HepG2 (cell line): ENCODE measurements at regions not wholly inside any gene's neighbourhood (a gene's known extent, or its start where the extent isn't known, plus 50 kb on each side); places are given as distances from the start of the nearest gene placed in this dataset.

Source experiments
- ATAC-seq: fragments of 200-7000 bp; cut with Tn5 transposase; 3 replicates; pipeline ENCODE4 v1.9.1; 2020; ENCODE audit warnings: mild to moderate bottlenecking, moderate library complexity
- BruUV-seq: library from RNA; stranded (reverse); fragments of 400-500 nt; replicated peaks from 2 replicates; lab custom pipeline; 2021; lab: Mats Ljungman, UMichigan
- CTCF ChIA-PET: fragments of 300-600 bp; formaldehyde crosslinking; extraction: SDS; loops from one replicate; lab custom pipeline; 2021; ENCODE audit warnings: low total read pairs, inconsistent platforms, low intra/inter-chr PET ratio; lab: Yijun Ruan, JAX
- POLR2A ChIA-PET: fragments of 350-600 bp; sonication (Branson Sonifier 250); formaldehyde crosslinking; loops from one replicate; lab custom pipeline; 2020; ENCODE audit warnings: antibody characterized with exemption, inconsistent platforms; lab: Yijun Ruan, JAX
- DNase-seq: peaks from one replicate; pipeline ENCODE4 v3.0.0-alpha.2; 2015; ENCODE audit warnings: low spot score
- FAIRE-seq: peaks from 3 replicates; lab custom pipeline; 2011; peaks lifted over from hg19 to GRCh38; lab: Jason Lieb, UNC
- H2AFZ ChIP-seq: one replicate; pipeline ENCODE4 v1.6.1; 2011; ENCODE audit warnings: low read length, inconsistent platforms
- H3K27ac ChIP-seq: fragments of 300-600 bp; 3 replicates; pipeline ENCODE4 v1.8.0; 2011; ENCODE audit warnings: mixed run types, mild to moderate bottlenecking, mixed read lengths, low read length, inconsistent platforms; ENCODE audit not compliant: insufficient read depth; ENCODE audit errors: extremely low read length
- H3K27me3 ChIP-seq, 2 experiments: fragments of 200-600 bp in 1 of 2; 2 replicates in 1 of 2; 3 replicates in 1 of 2; pipeline versions ENCODE4 v1.6.0 to v1.8.0; 2011; ENCODE audit warnings: low read length in 2 of 2, mild to moderate bottlenecking in 2 of 2, moderate library complexity in 2 of 2, inconsistent platforms in 1 of 2; ENCODE audit not compliant: insufficient read depth in 2 of 2, control insufficient read depth in 1 of 2
- H3K36me3 ChIP-seq, 2 experiments: fragments of 200-600 bp in 1 of 2; replicated peaks in 1 of 2; 2 replicates in 1 of 2; 3 replicates in 1 of 2; pipeline versions ENCODE4 v1.5.1 to v1.8.0; 2011; ENCODE audit warnings: low read length in 2 of 2, inconsistent platforms in 1 of 2; ENCODE audit not compliant: insufficient read depth in 2 of 2, control insufficient read depth in 1 of 2
- H3K4me1 ChIP-seq: 2 replicates; pipeline ENCODE4 v1.5.1; 2012; ENCODE audit warnings: low read length, inconsistent platforms; ENCODE audit not compliant: insufficient read depth
- H3K4me2 ChIP-seq: 2 replicates; pipeline ENCODE4 v1.6.0; 2011; ENCODE audit warnings: low read depth, low read length, inconsistent platforms
- H3K4me3 ChIP-seq, 3 experiments: fragments of 200-600 bp in 1 of 3; sonication (generic), shearing (Covaris generic) in 1 of 3; replicated peaks in 1 of 3; 2 replicates each; pipeline ENCODE4 v1.5.1; 2011 to 2016; ENCODE audit warnings: low read length in 3 of 3, inconsistent platforms in 2 of 3, low read depth in 2 of 3, mild to moderate bottlenecking in 2 of 3, control low read depth in 1 of 3, mixed read lengths in 1 of 3; ENCODE audit not compliant: insufficient read depth in 1 of 3
- H3K79me2 ChIP-seq: one replicate; pipeline ENCODE4 v1.6.1; 2011; ENCODE audit warnings: low read length, inconsistent platforms; ENCODE audit not compliant: insufficient read depth
- H3K9ac ChIP-seq: 2 replicates; pipeline ENCODE4 v1.6.0; 2011; ENCODE audit warnings: mild to moderate bottlenecking, low read depth, low read length, inconsistent platforms; ENCODE audit not compliant: insufficient read depth
- H3K9me3 ChIP-seq: 2 replicates; pipeline ENCODE4 v1.5.1; 2012; ENCODE audit warnings: mild to moderate bottlenecking, low read length
- H4K20me1 ChIP-seq: 2 replicates; pipeline ENCODE4 v1.6.0; 2011; ENCODE audit warnings: inconsistent platforms, mild to moderate bottlenecking, low read length, moderate library complexity; ENCODE audit not compliant: insufficient read depth
- CREBL2 ChIP-seq: sonication (generic); formaldehyde crosslinking; IDR thresholded peaks from 2 replicates; pipeline ENCODE4 v1.8.1; 2023; ENCODE audit warnings: missing genetic modification reagents, mild to moderate bottlenecking, borderline replicate concordance
- EED ChIP-seq: sonication (generic); formaldehyde crosslinking; IDR thresholded peaks from 2 replicates; pipeline ENCODE4 v1.5.0; 2020; ENCODE audit warnings: mild to moderate bottlenecking, missing genetic modification reagents
- ETV5 ChIP-seq: IDR thresholded peaks from 2 replicates; pipeline ENCODE4 v1.6.1; 2018; ENCODE audit warnings: missing biosample characterization, missing genetic modification reagents, inconsistent platforms, borderline replicate concordance
- MED8 ChIP-seq: sonication (generic); formaldehyde crosslinking; IDR thresholded peaks from 2 replicates; pipeline ENCODE4 v1.8.1; 2023; ENCODE audit warnings: mild to moderate bottlenecking, missing genetic modification reagents; ENCODE audit not compliant: insufficient replicate concordance
- MTF2 ChIP-seq: sonication (generic); formaldehyde crosslinking; IDR thresholded peaks from 2 replicates; pipeline ENCODE4 v1.5.0; 2020; ENCODE audit warnings: missing genetic modification reagents, borderline replicate concordance
- NCOA5 ChIP-seq: sonication (generic); formaldehyde crosslinking; IDR thresholded peaks from 2 replicates; pipeline ENCODE4 v1.4.0; 2020; ENCODE audit warnings: missing genetic modification reagents
- PAWR ChIP-seq: sonication (generic); formaldehyde crosslinking; IDR thresholded peaks from 2 replicates; pipeline ENCODE4 v1.4.0; 2020; ENCODE audit warnings: missing genetic modification reagents, mild to moderate bottlenecking, borderline replicate concordance
- SETDB1 ChIP-seq: sonication (generic); formaldehyde crosslinking; IDR thresholded peaks from 2 replicates; pipeline ENCODE4 v1.5.1; 2020; ENCODE audit warnings: missing genetic modification reagents, mild to moderate bottlenecking, borderline replicate concordance
- SMAD1 ChIP-seq: sonication (generic); formaldehyde crosslinking; IDR thresholded peaks from 2 replicates; pipeline ENCODE4 v1.4.0; 2020; ENCODE audit warnings: missing genetic modification reagents, low read depth, mild to moderate bottlenecking, borderline replicate concordance
- SMAD3 ChIP-seq: sonication (generic); formaldehyde crosslinking; IDR thresholded peaks from 2 replicates; pipeline ENCODE4 v1.4.0; 2020; ENCODE audit warnings: missing genetic modification reagents
- TBX2 ChIP-seq: sonication (generic); formaldehyde crosslinking; IDR thresholded peaks from 2 replicates; pipeline ENCODE4 v1.5.0; 2020; ENCODE audit warnings: missing genetic modification reagents, mild to moderate bottlenecking, borderline replicate concordance
- ZNF235 ChIP-seq: sonication (generic); formaldehyde crosslinking; IDR thresholded peaks from 2 replicates; pipeline ENCODE4 v1.8.1; 2023; ENCODE audit warnings: mild to moderate bottlenecking, missing genetic modification reagents, borderline replicate concordance
- ZNF263 ChIP-seq: sonication (generic); formaldehyde crosslinking; IDR thresholded peaks from 2 replicates; pipeline ENCODE4 v1.4.0; 2020; ENCODE audit warnings: missing genetic modification reagents
- ZNF329 ChIP-seq: sonication (generic); formaldehyde crosslinking; IDR thresholded peaks from 2 replicates; pipeline ENCODE4 v1.9.0; 2021; ENCODE audit warnings: low read depth, mild to moderate bottlenecking, missing genetic modification reagents
- ZNF670 ChIP-seq: sonication (generic); formaldehyde crosslinking; IDR thresholded peaks from 2 replicates; pipeline ENCODE4 v1.8.0; 2022; ENCODE audit warnings: mild to moderate bottlenecking, missing genetic modification reagents, borderline replicate concordance
- ZNF776 ChIP-seq: sonication (generic); formaldehyde crosslinking; IDR thresholded peaks from 2 replicates; pipeline ENCODE4 v1.4.0; 2020; ENCODE audit warnings: mild to moderate bottlenecking, missing genetic modification reagents
- WGBS: methylation state at CpG from one replicate; pipeline ENCODE4 v1.1.6; 2017; ENCODE audit warnings: low lambda C conversion rate; 5-methylcytosine and 5-hydroxymethylcytosine counted together
- in situ Hi-C: cut with HindIII; loops from 2 replicates; pipeline ENCODE4 v1.10.0; 2017; ENCODE audit warnings: low pct_unique_long_range_greater_than_20kb; ENCODE audit not compliant: extremely low pct_ligation_motif_present
- intact Hi-C: fragments of 100-400 bp; cut with micrococcal nuclease; formaldehyde crosslinking; loops from one replicate; pipeline ENCODE4 v1.10.0; 2022; ENCODE audit not compliant: unreplicated experiment
- TF ChIP-seq, protein P1 (sequence below): sonication (generic); formaldehyde crosslinking; IDR thresholded peaks from 2 replicates; pipeline ENCODE4 v1.4.0; 2020; ENCODE audit warnings: missing genetic modification reagents
- TF ChIP-seq, protein P2 (sequence below): sonication (generic); formaldehyde crosslinking; IDR thresholded peaks from 2 replicates; pipeline ENCODE4 v1.4.0; 2020; ENCODE audit warnings: mild to moderate bottlenecking, missing genetic modification reagents

DNA sequence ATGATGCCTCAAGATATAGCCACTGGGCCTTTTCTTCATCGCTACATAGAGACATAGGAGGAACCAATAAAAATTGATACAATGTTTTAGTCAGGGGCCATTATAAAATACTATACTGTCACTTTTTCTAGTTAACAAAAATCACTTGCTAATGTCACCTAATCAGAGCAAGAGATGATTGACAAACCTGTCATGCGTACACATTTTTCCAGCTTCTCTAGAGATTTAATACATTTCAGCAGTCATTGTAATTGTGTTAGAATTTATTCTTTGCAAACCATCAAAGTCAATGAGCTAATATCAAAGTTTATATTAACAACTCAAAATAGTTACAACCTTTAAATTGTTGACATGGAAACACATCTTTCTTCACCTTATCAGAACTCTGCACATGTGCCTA, 513.6 kb upstream of the SEMA6A start:
- Histone ChIP-seq H3K4me1 (no peaks in the 10 kb centered on the region), H3K27ac (no peak overlapping the region), H3K36me3 (no peaks in the 10 kb centered on the region), H4K20me1 (no peaks in the 10 kb centered on the region), H2AFZ (no peak overlapping the region), H3K9me3 (no peaks in the 10 kb centered on the region), H3K27me3 (no peaks in the 10 kb centered on the region), H3K79me2 (no peaks in the 10 kb centered on the region), H3K4me2 (no peak overlapping the region), H3K4me3 (no peak overlapping the region), H3K9ac (no peak overlapping the region)
- ATAC-seq (no peak), DNase-seq (no peak), FAIRE-seq (no peak)
- TF ChIP-seq ZNF329 (no peak), SMAD3 (CRISPR knock-in tag) (no peak), MTF2 (no peak), ZNF235 (CRISPR knock-in tag) (no peak), TBX2 (no peak)
- CTCF ChIA-PET, result no interaction called here
- POLR2A ChIA-PET, result no interaction called here
- 18% methylated on average over 2 of the region's 2 CpGs for WGBS
- in situ Hi-C loops (no loop called here), intact Hi-C loops (no loop called here)
- no TSS peak for BruUV-seq

DNA sequence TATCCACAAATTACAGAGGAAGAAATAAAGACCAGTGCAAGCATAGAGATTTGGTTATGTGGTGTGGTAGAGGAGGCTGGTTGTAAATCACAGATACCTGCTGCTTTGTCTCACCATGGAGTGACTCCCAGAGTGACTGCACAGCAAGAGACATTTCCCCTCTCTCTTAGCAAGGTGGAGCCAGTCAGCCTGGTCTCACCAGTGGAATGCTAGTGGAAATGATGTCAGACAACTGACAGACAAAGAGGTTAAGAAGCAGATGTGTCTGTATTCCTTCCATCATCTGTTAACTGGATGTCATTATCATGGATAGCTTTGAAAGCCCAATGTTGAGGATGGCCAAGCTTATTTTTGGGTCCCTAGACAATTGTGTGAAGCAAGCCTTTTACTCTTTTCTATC, 509.4 kb upstream of the SEMA6A start:
- no peak overlapping the region for H3K9ac ChIP-seq
- H2AFZ ChIP-seq, result no peak overlapping the region
- in situ Hi-C loops, result no loop called here
- no peaks in the 10 kb centered on the region for H3K79me2 ChIP-seq
- H3K27me3 ChIP-seq, result no peaks in the 10 kb centered on the region
- DNase-seq (no peak), ATAC-seq (no peak), FAIRE-seq (no peak)
- ChIA-PET CTCF (no interaction called here), POLR2A (no interaction called here)
- intact Hi-C loops, result no loop called here
- H3K4me3 ChIP-seq, result no peak overlapping the region
- no peaks in the 10 kb centered on the region for H4K20me1 ChIP-seq
- BruUV-seq, result no TSS peak
- H3K27ac ChIP-seq, result no peak overlapping the region
- H3K36me3 ChIP-seq, result no peaks in the 10 kb centered on the region
- H3K9me3 ChIP-seq, result no peaks in the 10 kb centered on the region
- no peaks in the 10 kb centered on the region for H3K4me1 ChIP-seq
- no peak overlapping the region for H3K4me2 ChIP-seq
- TF ChIP-seq NCOA5 (no peak), MED8 (CRISPR knock-in tag) (no peak), PAWR (CRISPR knock-in tag) (no peak), ETV5 (CRISPR knock-in tag) (no peak), ZNF776 (CRISPR knock-in tag) (no peak), SMAD1 (CRISPR knock-in tag) (no peak), EED (no peak), ZNF263 (CRISPR knock-in tag) (no peak), CREBL2 (no peak), ZNF670 (no peak), SETDB1 (CRISPR knock-in tag) (no peak)
- TF ChIP-seq, protein P1, sequence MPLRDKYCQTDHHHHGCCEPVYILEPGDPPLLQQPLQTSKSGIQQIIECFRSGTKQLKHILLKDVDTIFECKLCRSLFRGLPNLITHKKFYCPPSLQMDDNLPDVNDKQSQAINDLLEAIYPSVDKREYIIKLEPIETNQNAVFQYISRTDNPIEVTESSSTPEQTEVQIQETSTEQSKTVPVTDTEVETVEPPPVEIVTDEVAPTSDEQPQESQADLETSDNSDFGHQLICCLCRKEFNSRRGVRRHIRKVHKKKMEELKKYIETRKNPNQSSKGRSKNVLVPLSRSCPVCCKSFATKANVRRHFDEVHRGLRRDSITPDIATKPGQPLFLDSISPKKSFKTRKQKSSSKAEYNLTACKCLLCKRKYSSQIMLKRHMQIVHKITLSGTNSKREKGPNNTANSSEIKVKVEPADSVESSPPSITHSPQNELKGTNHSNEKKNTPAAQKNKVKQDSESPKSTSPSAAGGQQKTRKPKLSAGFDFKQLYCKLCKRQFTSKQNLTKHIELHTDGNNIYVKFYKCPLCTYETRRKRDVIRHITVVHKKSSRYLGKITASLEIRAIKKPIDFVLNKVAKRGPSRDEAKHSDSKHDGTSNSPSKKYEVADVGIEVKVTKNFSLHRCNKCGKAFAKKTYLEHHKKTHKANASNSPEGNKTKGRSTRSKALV, result no peak
- TF ChIP-seq, protein P2, sequence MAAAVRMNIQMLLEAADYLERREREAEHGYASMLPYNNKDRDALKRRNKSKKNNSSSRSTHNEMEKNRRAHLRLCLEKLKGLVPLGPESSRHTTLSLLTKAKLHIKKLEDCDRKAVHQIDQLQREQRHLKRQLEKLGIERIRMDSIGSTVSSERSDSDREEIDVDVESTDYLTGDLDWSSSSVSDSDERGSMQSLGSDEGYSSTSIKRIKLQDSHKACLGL (CRISPR knock-in tag), result no peak
